IMR-90 (cell line): ENCODE measurements at regions not wholly inside any gene's neighbourhood (a gene's known extent, or its start where the extent isn't known, plus 50 kb on each side); places are given as distances from the start of the nearest gene placed in this dataset.
A peak's percentile ranks its signal among the peaks of the same experiment; 100 is the strongest.

ENCODE experiments used
- ATAC-seq: fragments of 200-7000 bp; cut with Tn5 transposase; 2 replicates; pipeline ENCODE4 v1.9.1; 2020; ENCODE audit warnings: low read depth, mild to moderate bottlenecking, moderate library complexity
- BruUV-seq: library from RNA; stranded (reverse); fragments of 400-500 nt; replicated peaks from 2 replicates; lab custom pipeline; 2021; lab: Mats Ljungman, UMichigan
- CTCF ChIA-PET: fragments of 300-600 bp; formaldehyde crosslinking; extraction: SDS; loops from one replicate; lab custom pipeline; 2021; ENCODE audit warnings: antibody characterized with exemption; lab: Yijun Ruan, JAX
- POLR2A ChIA-PET: fragments of 300-600 bp; sonication (Branson Sonifier 250); formaldehyde crosslinking; loops from one replicate; lab custom pipeline; 2022; ENCODE audit warnings: antibody characterized with exemption; ENCODE audit not compliant: unreplicated experiment; lab: Charles Lee
- DNase-seq: peaks from one replicate; pipeline ENCODE4 v3.0.0; 2013
- H2AFZ ChIP-seq: replicated peaks from 2 replicates; pipeline ENCODE3; 2013; ENCODE audit warnings: low read length, mild to moderate bottlenecking; ENCODE audit not compliant: poor library complexity
- H2AK5ac ChIP-seq: 2 replicates; pipeline ENCODE4 v1.6.1; 2013; ENCODE audit warnings: low read depth, low read length, inconsistent platforms
- H2AK9ac ChIP-seq: replicated peaks from 2 replicates; pipeline ENCODE3; 2013; ENCODE audit warnings: mild to moderate bottlenecking, low read depth, low read length, moderate library complexity; ENCODE audit not compliant: poor library complexity
- H2BK120ac ChIP-seq: 2 replicates; pipeline ENCODE4 v1.6.1; 2013; ENCODE audit warnings: low read depth, low read length, inconsistent platforms
- H2BK15ac ChIP-seq: 3 replicates; pipeline ENCODE4 v1.6.1; 2013; ENCODE audit warnings: low read depth, low read length, inconsistent platforms
- H2BK20ac ChIP-seq: 2 replicates; pipeline ENCODE4 v1.6.1; 2013; ENCODE audit warnings: low read depth, mild to moderate bottlenecking, inconsistent platforms, low read length, moderate library complexity
- H2BK5ac ChIP-seq: 2 replicates; pipeline ENCODE4 v1.6.1; 2013; ENCODE audit warnings: mild to moderate bottlenecking, low read depth, low read length, inconsistent platforms; ENCODE audit not compliant: poor library complexity, severe bottlenecking
- H3K14ac ChIP-seq: replicated peaks from 2 replicates; pipeline ENCODE4 v1.6.1; 2013; ENCODE audit warnings: low read depth, low read length, inconsistent platforms
- H3K18ac ChIP-seq: 2 replicates; pipeline ENCODE4 v1.6.1; 2013; ENCODE audit warnings: low read depth, low read length, control low read depth
- H3K23ac ChIP-seq: 2 replicates; pipeline ENCODE4 v1.6.1; 2013; ENCODE audit warnings: low read depth, low read length, inconsistent platforms
- H3K27ac ChIP-seq: 2 replicates; pipeline ENCODE4 v1.5.1; 2013; ENCODE audit warnings: mild to moderate bottlenecking, control low read depth, low read length; ENCODE audit not compliant: insufficient read depth
- H3K27me3 ChIP-seq: 2 replicates; pipeline ENCODE4 v1.6.1; 2013; ENCODE audit warnings: low read length; ENCODE audit not compliant: control insufficient read depth, insufficient read depth
- H3K36me3 ChIP-seq: 2 replicates; pipeline ENCODE4 v1.6.1; 2013; ENCODE audit warnings: low read length, mixed read lengths; ENCODE audit not compliant: control insufficient read depth, insufficient read depth
- H3K4ac ChIP-seq: 2 replicates; pipeline ENCODE4 v1.6.1; 2013; ENCODE audit warnings: low read depth, low read length, inconsistent platforms
- H3K4me1 ChIP-seq: 2 replicates; pipeline ENCODE4 v1.6.1; 2013; ENCODE audit warnings: low read length, mixed read lengths; ENCODE audit not compliant: control insufficient read depth, insufficient read depth
- H3K4me2 ChIP-seq: 2 replicates; pipeline ENCODE4 v1.6.1; 2013; ENCODE audit warnings: low read depth, mild to moderate bottlenecking, control low read depth, low read length, moderate library complexity
- H3K4me3 ChIP-seq: 2 replicates; pipeline ENCODE4 v1.5.1; 2013; ENCODE audit warnings: low read depth, mild to moderate bottlenecking, control low read depth, low read length, moderate library complexity; ENCODE audit not compliant: insufficient read depth
- H3K56ac ChIP-seq: 2 replicates; pipeline ENCODE4 v1.6.1; 2013; ENCODE audit warnings: low read length, inconsistent platforms; ENCODE audit not compliant: insufficient read depth; ENCODE audit errors: extremely low read depth
- H3K79me1 ChIP-seq, 2 experiments: 2 replicates each; pipeline ENCODE4 v1.6.1; 2013; ENCODE audit warnings: low read length in 2 of 2, inconsistent platforms in 1 of 2, low read depth in 1 of 2
- H3K9ac ChIP-seq: 2 replicates; pipeline ENCODE4 v1.6.1; 2013; ENCODE audit warnings: low read depth, low read length, control low read depth
- H3K9me1 ChIP-seq: 2 replicates; pipeline ENCODE4 v1.6.1; 2013; ENCODE audit warnings: low read length, inconsistent platforms; ENCODE audit not compliant: insufficient read depth
- H3K9me3 ChIP-seq: 2 replicates; pipeline ENCODE4 v1.6.1; 2013; ENCODE audit warnings: low read length; ENCODE audit not compliant: control insufficient read depth, insufficient read depth
- H4K20me1 ChIP-seq: 2 replicates; pipeline ENCODE4 v1.6.1; 2013; ENCODE audit warnings: low read length, inconsistent platforms; ENCODE audit not compliant: insufficient read depth
- H4K5ac ChIP-seq: 2 replicates; pipeline ENCODE4 v1.6.1; 2013; ENCODE audit warnings: mild to moderate bottlenecking, low read depth, low read length, control low read depth
- H4K8ac ChIP-seq, 2 experiments: 2 replicates each; pipeline ENCODE4 v1.6.1; 2013; ENCODE audit warnings: low read depth in 2 of 2, low read length in 2 of 2, control low read depth in 1 of 2, inconsistent platforms in 1 of 2
- H4K91ac ChIP-seq: 2 replicates; pipeline ENCODE4 v1.6.1; 2013; ENCODE audit warnings: low read depth, low read length, inconsistent platforms; ENCODE audit not compliant: insufficient read depth
- CEBPB ChIP-seq: IDR thresholded peaks from 2 replicates; pipeline ENCODE4 v1.6.1; 2012; ENCODE audit warnings: low read depth, low read length, improper control_type of control experiment
- RAD21 ChIP-seq: IDR thresholded peaks from 2 replicates; pipeline ENCODE4 v1.6.1; 2012; ENCODE audit warnings: low read length, improper control_type of control experiment
- RCOR1 ChIP-seq: IDR thresholded peaks from 2 replicates; pipeline ENCODE4 v1.6.1; 2012; ENCODE audit warnings: mild to moderate bottlenecking, low read length, improper control_type of control experiment; ENCODE audit not compliant: insufficient replicate concordance
- RFX5 ChIP-seq: IDR thresholded peaks from 2 replicates; pipeline ENCODE4 v1.8.0; 2012; ENCODE audit warnings: low read depth, mild to moderate bottlenecking, low read length, moderate library complexity
- WGBS, 2 experiments: methylation state at CpG; one replicate each; pipeline versions ENCODE4 v1.1.5 to v1.1.7; 2013; ENCODE audit warnings: missing lambda C conversion rate in 2 of 2; ENCODE audit not compliant: insufficient read length in 1 of 2; ENCODE audit errors: extremely low coverage in 2 of 2; 5-methylcytosine and 5-hydroxymethylcytosine counted together
- dilution Hi-C: fragments of 300-500 bp; cut with HindIII; formaldehyde crosslinking; loops from one replicate; pipeline ENCODE4 v1.14.3; 2018; ENCODE audit warnings: low sequenced_read_pairs; ENCODE audit not compliant: unreplicated experiment
- in situ Hi-C: fragments of 300-500 bp; cut with MboI; formaldehyde crosslinking; loops from 3 replicates; pipeline ENCODE4 v1.14.3; 2019; ENCODE audit warnings: low sequenced_read_pairs, inconsistent platforms, mixed read lengths
- intact Hi-C: fragments of 100-400 bp; cut with micrococcal nuclease; formaldehyde crosslinking; loops from 2 replicates; pipeline ENCODE4 v1.10.0; 2022
- TF ChIP-seq, protein P1 (sequence below): fragments of 150-350 bp; IDR thresholded peaks from 2 replicates; pipeline ENCODE4 v1.6.1; 2017; ENCODE audit warnings: mild to moderate bottlenecking, antibody characterized with exemption, low read length, low read depth

- H3K36me3 ChIP-seq: no peaks in the 10 kb centered on the region
- dilution Hi-C loops (no loop called here), intact Hi-C loops (loop anchor here (5.0 to 10.0 kb wide), 3 partner anchors 134 to 601 kb away; partner anchors contain the start of gene TSC22D1), in situ Hi-C loops (no loop called here)
- ChIA-PET CTCF (no interaction called here), POLR2A (no interaction called here)
- no CpG with 5 or more reads among the region's 1 CpG for WGBS, 2 experiments
- H3K56ac ChIP-seq: no peak overlapping the region
- peak overlapping the region; percentile 94 for H2BK5ac ChIP-seq
- no peaks in the 10 kb centered on the region for H3K9me3 ChIP-seq
- H3K14ac ChIP-seq: peak overlapping the region; percentile 92; the same call in 1 of the 2 replicates
- no peak overlapping the region for H4K5ac ChIP-seq
- peak overlapping the region; percentile 96; the same call in 1 of the 2 replicates for H2BK20ac ChIP-seq
- no peak overlapping the region for H2AFZ ChIP-seq
- H4K8ac ChIP-seq: peak overlapping the region; percentile 37 to 61; a peak in 3 of 4 replicates
- no peak overlapping the region for H3K4me2 ChIP-seq
- H3K27ac ChIP-seq: no peak overlapping the region
- 0 out of 3 replicates have a peak overlapping the region, but pooled peaks have one; percentile 69 for H2BK15ac ChIP-seq
- H3K9me1 ChIP-seq: no peaks in the 10 kb centered on the region; the same call in 1 of the 2 replicates
- H3K4me1 ChIP-seq: peaks cover 15% of the 10 kb centered on the region
- no peak overlapping the region for H3K23ac ChIP-seq
- no peaks in the 10 kb centered on the region for H4K20me1 ChIP-seq
- DNase-seq: no peak
- H4K91ac ChIP-seq: 0 out of 2 replicates have a peak overlapping the region, but pooled peaks have one; percentile 69
- peak overlapping the region; percentile 95; the same call in 1 of the 2 replicates for H3K4ac ChIP-seq
- peak overlapping the region; percentile 50; the same call in 1 of the 2 replicates for H3K18ac ChIP-seq
- 0 out of 4 replicates have a peak, but pooled peaks cover 0 to 5% of the 10 kb centered on the region in 2 experiments for H3K79me1 ChIP-seq
- ATAC-seq: no peak
- H2BK120ac ChIP-seq: peak overlapping the region; percentile 97
- H2AK9ac ChIP-seq: no peak overlapping the region
- no peaks in the 10 kb centered on the region for H3K27me3 ChIP-seq
- no peak overlapping the region for H2AK5ac ChIP-seq
- H3K9ac ChIP-seq: no peak overlapping the region
- TF ChIP-seq, protein P1, sequence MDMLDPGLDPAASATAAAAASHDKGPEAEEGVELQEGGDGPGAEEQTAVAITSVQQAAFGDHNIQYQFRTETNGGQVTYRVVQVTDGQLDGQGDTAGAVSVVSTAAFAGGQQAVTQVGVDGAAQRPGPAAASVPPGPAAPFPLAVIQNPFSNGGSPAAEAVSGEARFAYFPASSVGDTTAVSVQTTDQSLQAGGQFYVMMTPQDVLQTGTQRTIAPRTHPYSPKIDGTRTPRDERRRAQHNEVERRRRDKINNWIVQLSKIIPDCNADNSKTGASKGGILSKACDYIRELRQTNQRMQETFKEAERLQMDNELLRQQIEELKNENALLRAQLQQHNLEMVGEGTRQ: no peak
- TF ChIP-seq RCOR1 (no peak), RFX5 (no peak), CEBPB (no peak), RAD21 (no peak)
- no TSS peak for BruUV-seq
- H3K4me3 ChIP-seq: no peak overlapping the region
These were observed 135.6 kb upstream of the TSC22D1 start for GRCh38 chr13:44711706-44712105.
